ENCODE measurements at regions not wholly inside any gene's neighbourhood (a gene's known extent, or its start where the extent isn't known, plus 50 kb on each side); places are given as distances from the start of the nearest gene placed in this dataset.
A peak's percentile ranks its signal among the peaks of the same experiment; 100 is the strongest.

GRCh38 chr1:2862814-2863647 is 61.5 kb upstream of the TTC34 start:
- DNase-seq: peak in 2 of 6 donors; percentile 16 to 46
- no peak for TF ChIP-seq CTCF (IDR thresholded peaks at IDR 0.05)
- WGBS, 2 donors: 63 to 74% methylated on average over 22 of the region's 22 CpGs
- FAIRE-seq: no peak
- Histone ChIP-seq H3K27me3 (peaks cover 0 to 4% (median 0%) of the 10 kb centered on the region in 4 donors), H3K9me3 (no peaks in the 10 kb centered on the region), H3K27ac (no peak overlapping the region), H3K36me3 (no peaks in the 10 kb centered on the region), H3K4me1 (no peaks in the 10 kb centered on the region), H3K4me3 (no peak overlapping the region)
- no peak for ATAC-seq
- intact Hi-C loops (cut with DNase I): no loop called here

DNA sequence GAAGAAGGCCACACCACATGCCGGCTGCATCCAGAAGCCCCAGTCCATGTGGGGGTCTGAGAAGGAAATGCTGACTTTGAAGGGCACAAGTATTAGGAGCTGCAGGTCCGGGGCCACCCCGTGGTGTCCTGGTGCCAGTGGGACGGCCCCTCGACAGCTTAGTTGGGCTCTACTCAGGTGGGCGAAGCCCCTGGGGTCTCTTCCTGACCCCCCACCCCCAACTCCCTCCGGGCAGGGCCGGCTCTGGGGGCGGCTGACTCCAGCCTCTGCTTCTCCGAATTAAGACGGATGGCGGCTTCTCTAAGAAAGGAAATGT is 62.1 kb upstream of the TTC34 start:
- FAIRE-seq: no peak
- H3K4me3 ChIP-seq: no peak overlapping the region
- no peak overlapping the region for H3K27ac ChIP-seq
- TF ChIP-seq CTCF (IDR thresholded peaks at IDR 0.05): no peak
- ATAC-seq: no peak
- peaks cover 0 to 4% (median 0%) of the 10 kb centered on the region in 4 donors for H3K27me3 ChIP-seq
- intact Hi-C loops (cut with DNase I): no loop called here
- H3K9me3 ChIP-seq: no peaks in the 10 kb centered on the region
- no peaks in the 10 kb centered on the region for H3K36me3 ChIP-seq
- WGBS, 2 donors: 26 to 31% methylated on average over 12 of the region's 12 CpGs
- DNase-seq: peak in 2 of 6 donors; percentile 5 to 66
- no peaks in the 10 kb centered on the region for H3K4me1 ChIP-seq

DNA sequence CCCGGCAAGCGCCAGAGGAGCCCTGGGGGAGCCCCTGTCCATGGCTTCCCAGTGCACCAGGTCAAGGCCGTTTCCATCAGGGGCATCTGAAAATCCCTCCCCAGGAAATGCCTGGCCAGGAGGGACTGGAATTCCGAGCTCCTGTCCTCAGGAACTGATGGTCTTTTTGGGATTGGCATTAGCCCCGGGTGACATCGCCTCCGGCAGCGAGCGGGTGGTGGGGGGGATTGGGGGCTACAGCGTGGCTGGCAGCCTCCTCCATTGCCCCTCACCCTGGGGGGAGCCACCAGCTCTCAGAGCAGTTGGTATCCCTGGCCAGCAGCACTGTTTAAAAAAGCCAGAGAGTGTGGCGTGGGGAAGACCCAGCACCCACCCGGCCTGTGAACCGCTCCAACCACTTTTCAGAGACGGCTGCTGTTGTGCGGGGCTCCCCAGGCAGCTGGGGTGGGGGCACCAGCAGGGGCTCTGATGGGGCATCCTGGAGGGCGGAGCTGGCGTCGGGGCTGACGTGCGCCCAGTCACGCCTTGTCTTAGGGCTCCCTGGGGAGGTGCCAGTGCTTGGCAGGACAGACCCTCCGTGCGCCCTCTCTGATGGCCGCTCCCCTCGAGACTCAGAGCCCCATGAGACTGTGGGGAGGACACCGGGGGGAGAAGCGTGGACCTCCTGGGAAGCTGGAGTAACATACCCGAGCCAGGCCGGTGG is 62.9 kb upstream of the TTC34 start:
- FAIRE-seq (no peak), DNase-seq (peak in 2 of 6 donors; percentile 10 to 56)
- WGBS, 2 donors: 45 to 54% methylated on average over 29 of the region's 29 CpGs

DNA sequence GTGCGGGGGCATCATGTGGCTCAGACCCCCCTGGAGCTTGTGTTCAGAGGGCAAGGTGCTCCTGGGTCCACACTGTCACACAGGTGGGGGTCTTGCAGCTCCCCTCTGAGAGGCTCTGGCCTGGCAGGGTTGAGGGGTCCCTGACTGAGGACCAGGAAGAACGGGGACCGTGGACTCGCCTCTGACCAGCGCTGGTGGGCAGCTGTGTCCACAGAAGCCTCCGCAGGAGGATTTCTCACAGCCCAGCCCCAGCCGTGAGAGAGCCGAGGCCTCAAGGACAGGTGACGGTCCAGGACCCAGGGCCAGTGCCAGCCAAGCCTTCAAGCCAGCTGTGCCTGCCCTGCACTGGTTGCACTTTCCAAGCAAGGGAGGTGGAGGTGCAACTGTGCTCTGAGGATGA is 63.5 kb upstream of the TTC34 start:
- peak in 1 of 4 donors; percentile 48 for ATAC-seq
- H3K36me3 ChIP-seq: no peaks in the 10 kb centered on the region
- no peak overlapping the region for H3K27ac ChIP-seq
- H3K27me3 ChIP-seq: peaks cover 0 to 4% (median 0%) of the 10 kb centered on the region in 4 donors
- peak in 2 of 6 donors; percentile 13 to 56 for DNase-seq
- no peak overlapping the region for H3K4me3 ChIP-seq
- no peak for TF ChIP-seq CTCF (IDR thresholded peaks at IDR 0.05)
- no peak for FAIRE-seq
- H3K9me3 ChIP-seq: no peaks in the 10 kb centered on the region
- no peaks in the 10 kb centered on the region for H3K4me1 ChIP-seq
- intact Hi-C loops (cut with DNase I): no loop called here
- 33 to 38% methylated on average over 9 of the region's 9 CpGs for WGBS, 2 donors

More for the DNA sequence above, 62.9 kb upstream of the TTC34 start:
- H3K4me3 ChIP-seq: no peak overlapping the region
- peaks cover 0 to 4% (median 0%) of the 10 kb centered on the region in 4 donors for H3K27me3 ChIP-seq
- H3K27ac ChIP-seq: no peak overlapping the region
- TF ChIP-seq CTCF (IDR thresholded peaks at IDR 0.05): no peak
- H3K4me1 ChIP-seq: no peaks in the 10 kb centered on the region
- intact Hi-C loops (cut with DNase I): no loop called here
- H3K36me3 ChIP-seq: no peaks in the 10 kb centered on the region
- no peaks in the 10 kb centered on the region for H3K9me3 ChIP-seq
- no peak for ATAC-seq

Data from pancreas (tissue), 10 donors.